ENCODE measurements at regions not wholly inside any gene's neighbourhood (a gene's known extent, or its start where the extent isn't known, plus 50 kb on each side); places are given as distances from the start of the nearest gene placed in this dataset.

GRCh38 chr7:21013765-21014539 is 227.3 kb upstream of the SP8 start:
- 88% methylated on average over 3 of the region's 3 CpGs for WGBS (ENCODE audit: low lambda C conversion rate, missing lambda C conversion rate)
- H3K27me3 ChIP-seq: no peaks in the 10 kb centered on the region
- H3K4me1 ChIP-seq (ENCODE audit: insufficient read depth): no peaks in the 10 kb centered on the region
- no peak overlapping the region for H3K4me2 ChIP-seq
- no peak overlapping the region for H3K4me3 ChIP-seq
- no peak for TF ChIP-seq CTCF (IDR thresholded peaks at IDR 0.05; ENCODE audit: poor library complexity)
- no peak for TF ChIP-seq EZH2 (IDR thresholded peaks at IDR 0.05; ENCODE audit: borderline replicate concordance)
- no peak for TF ChIP-seq EZH2phosphoT487 (IDR thresholded peaks at IDR 0.05; ENCODE audit: low read depth, severe bottlenecking, unreplicated experiment)
- H3K27ac ChIP-seq: no peak overlapping the region
- H4K20me1 ChIP-seq (ENCODE audit: insufficient read depth, poor library complexity, severe bottlenecking): no peaks in the 10 kb centered on the region
- no peaks in the 10 kb centered on the region for H3K79me2 ChIP-seq
- no peaks in the 10 kb centered on the region for H3K9me2 ChIP-seq (replicated peaks; ENCODE audit: insufficient read depth)
- H3K36me3 ChIP-seq (replicated peaks; ENCODE audit: insufficient read depth, low read depth): no peaks in the 10 kb centered on the region
- DNase-seq (ENCODE audit: low spot score): no peak
- H3K9me3 ChIP-seq (ENCODE audit: low read depth): no peaks in the 10 kb centered on the region
- no peak overlapping the region for H2AFZ ChIP-seq

GRCh38 chr7:21020667-21021066 is 234.0 kb upstream of the SP8 start:
- peaks cover 3% of the 10 kb centered on the region for H3K27me3 ChIP-seq
- H3K36me3 ChIP-seq (replicated peaks; ENCODE audit: insufficient read depth, low read depth): no peaks in the 10 kb centered on the region
- no peak overlapping the region for H3K27ac ChIP-seq
- H3K4me1 ChIP-seq (ENCODE audit: insufficient read depth): no peaks in the 10 kb centered on the region
- TF ChIP-seq EZH2phosphoT487 (IDR thresholded peaks at IDR 0.05; ENCODE audit: low read depth, severe bottlenecking, unreplicated experiment): no peak
- no peak for TF ChIP-seq EZH2 (IDR thresholded peaks at IDR 0.05; ENCODE audit: borderline replicate concordance)
- no peak for TF ChIP-seq CTCF (IDR thresholded peaks at IDR 0.05; ENCODE audit: poor library complexity)
- no peak overlapping the region for H3K4me2 ChIP-seq
- no peaks in the 10 kb centered on the region for H3K9me2 ChIP-seq (replicated peaks; ENCODE audit: insufficient read depth)
- no peaks in the 10 kb centered on the region for H3K79me2 ChIP-seq
- H3K4me3 ChIP-seq: no peak overlapping the region
- no peak for DNase-seq (ENCODE audit: low spot score)
- H3K9me3 ChIP-seq (ENCODE audit: low read depth): no peaks in the 10 kb centered on the region
- 72% methylated on average over 2 of the region's 2 CpGs for WGBS (ENCODE audit: low lambda C conversion rate, missing lambda C conversion rate)
- no peaks in the 10 kb centered on the region for H4K20me1 ChIP-seq (ENCODE audit: insufficient read depth, poor library complexity, severe bottlenecking)
- no peak overlapping the region for H2AFZ ChIP-seq

GRCh38 chr7:21023841-21024484 is 237.3 kb upstream of the SP8 start:
- WGBS (ENCODE audit: low lambda C conversion rate, missing lambda C conversion rate): 71% methylated on average over 6 of the region's 6 CpGs

More at GRCh38 chr7:21023841-21024484, 237.3 kb upstream of the SP8 start:
- Histone ChIP-seq H3K4me3 (no peak overlapping the region), H3K4me2 (no peak overlapping the region), H3K4me1 (ENCODE audit: insufficient read depth) (no peaks in the 10 kb centered on the region), H4K20me1 (ENCODE audit: insufficient read depth, poor library complexity, severe bottlenecking) (no peaks in the 10 kb centered on the region), H3K9me3 (ENCODE audit: low read depth) (no peaks in the 10 kb centered on the region), H3K9me2 (replicated peaks; ENCODE audit: insufficient read depth) (no peaks in the 10 kb centered on the region), H3K36me3 (replicated peaks; ENCODE audit: insufficient read depth, low read depth) (no peaks in the 10 kb centered on the region), H3K27me3 (peaks cover 3% of the 10 kb centered on the region), H2AFZ (no peak overlapping the region), H3K27ac (no peak overlapping the region), H3K79me2 (no peaks in the 10 kb centered on the region)
- TF ChIP-seq EZH2phosphoT487 (IDR thresholded peaks at IDR 0.05; ENCODE audit: low read depth, severe bottlenecking, unreplicated experiment) (no peak), CTCF (IDR thresholded peaks at IDR 0.05; ENCODE audit: poor library complexity) (no peak), EZH2 (IDR thresholded peaks at IDR 0.05; ENCODE audit: borderline replicate concordance) (no peak)
- no peak for DNase-seq (ENCODE audit: low spot score)
